ENCODE measurements at regions not wholly inside any gene's neighbourhood (a gene's known extent, or its start where the extent isn't known, plus 50 kb on each side); places are given as distances from the start of the nearest gene placed in this dataset.
A peak's percentile ranks its signal among the peaks of the same experiment; 100 is the strongest.

GRCh38 chr10:20726381-20726780 is 170.7 kb downstream of the NEBL start:
- H3K36me3 ChIP-seq: no peaks in the 10 kb centered on the region
- intact Hi-C loops (cut with DNase I): no loop called here
- H3K4me1 ChIP-seq: no peaks in the 10 kb centered on the region
- H3K4me3 ChIP-seq: no peak overlapping the region
- H3K27ac ChIP-seq: no peak overlapping the region
- DNase-seq (no peak), ATAC-seq (no peak), FAIRE-seq (no peak)
- H3K9me3 ChIP-seq: no peaks in the 10 kb centered on the region
- 89 to 91% methylated on average over 3 of the region's 3 CpGs for WGBS, 2 donors
- TF ChIP-seq CTCF (IDR thresholded peaks at IDR 0.05): no peak
- no peaks in the 10 kb centered on the region for H3K27me3 ChIP-seq

GRCh38 chr10:20714979-20715378 is 182.1 kb downstream of the NEBL start:
- TF ChIP-seq CTCF (IDR thresholded peaks at IDR 0.05): no peak
- intact Hi-C loops (cut with DNase I): no loop called here
- no peaks in the 10 kb centered on the region for H3K36me3 ChIP-seq
- H3K4me3 ChIP-seq: no peak overlapping the region
- FAIRE-seq (no peak), ATAC-seq (no peak), DNase-seq (no peak)
- no peaks in the 10 kb centered on the region for H3K4me1 ChIP-seq
- H3K27me3 ChIP-seq: no peaks in the 10 kb centered on the region
- H3K27ac ChIP-seq: no peak overlapping the region
- no peaks in the 10 kb centered on the region for H3K9me3 ChIP-seq
- WGBS, 2 donors: 83 to 93% methylated on average over 1 of the region's 1 CpG

- no peak overlapping the region for H3K27ac ChIP-seq
- no peak for TF ChIP-seq CTCF (IDR thresholded peaks at IDR 0.05)
- DNase-seq (no peak), FAIRE-seq (no peak), ATAC-seq (no peak)
- H3K27me3 ChIP-seq: no peaks in the 10 kb centered on the region
- intact Hi-C loops (cut with DNase I): no loop called here
- no peak overlapping the region for H3K4me3 ChIP-seq
- H3K9me3 ChIP-seq: no peaks in the 10 kb centered on the region
- no peaks in the 10 kb centered on the region for H3K36me3 ChIP-seq
- H3K4me1 ChIP-seq: no peaks in the 10 kb centered on the region
- 0 to 2% methylated on average over 1 of the region's 1 CpG for WGBS, 2 donors
Measured at GRCh38 chr10:20714518-20714917, 182.6 kb downstream of the NEBL start.

GRCh38 chr10:20713420-20713819 is 183.7 kb downstream of the NEBL start:
- H3K9me3 ChIP-seq: no peaks in the 10 kb centered on the region
- FAIRE-seq (no peak), ATAC-seq (no peak), DNase-seq (no peak)
- H3K27me3 ChIP-seq: no peaks in the 10 kb centered on the region
- WGBS, 2 donors: 58 to 67% methylated on average over 1 of the region's 1 CpG
- intact Hi-C loops (cut with DNase I): no loop called here
- H3K36me3 ChIP-seq: no peaks in the 10 kb centered on the region
- H3K4me3 ChIP-seq: no peak overlapping the region
- H3K4me1 ChIP-seq: no peaks in the 10 kb centered on the region
- no peak for TF ChIP-seq CTCF (IDR thresholded peaks at IDR 0.05)
- no peak overlapping the region for H3K27ac ChIP-seq

GRCh38 chr10:20712774-20713173 is 184.3 kb downstream of the NEBL start:
- WGBS, 2 donors: 25 to 28% methylated on average over 1 of the region's 1 CpG
- TF ChIP-seq CTCF (IDR thresholded peaks at IDR 0.05): no peak
- FAIRE-seq: no peak
- Histone ChIP-seq H3K4me1 (no peaks in the 10 kb centered on the region), H3K4me3 (no peak overlapping the region), H3K27me3 (no peaks in the 10 kb centered on the region), H3K9me3 (no peaks in the 10 kb centered on the region), H3K27ac (no peak overlapping the region), H3K36me3 (no peaks in the 10 kb centered on the region)
- intact Hi-C loops (cut with DNase I): no loop called here
- DNase-seq: peak in 2 of 6 donors; percentile 6 to 26
- ATAC-seq: peak in 2 of 4 donors; percentile 56 to 75

Measured in pancreas (tissue), 10 donors.